Breast epithelium (tissue), 3 donors: ENCODE measurements at regions not wholly inside any gene's neighbourhood (a gene's known extent, or its start where the extent isn't known, plus 50 kb on each side); places are given as distances from the start of the nearest gene placed in this dataset.

Experiments
- CTCF ChIP-seq, 3 donors: fragments of 450-650 bp; IDR thresholded peaks; one replicate each; pipeline ENCODE4 v1.5.1; 2016 to 2017; ENCODE audit warnings: antibody characterized with exemption in 3 of 3, mild to moderate bottlenecking in 3 of 3, moderate library complexity in 3 of 3
- POLR2A ChIP-seq: fragments of 450-650 bp; IDR thresholded peaks from one replicate; pipeline ENCODE4 v1.6.1; 2016; ENCODE audit warnings: antibody characterized with exemption, mild to moderate bottlenecking, moderate library complexity

GRCh38 chr3:168497741-168498140 lies 402.0 kb upstream of the GOLIM4 start:
- TF ChIP-seq CTCF (IDR thresholded peaks at IDR 0.05) (no peak), POLR2A (no peak)
